ENCODE measurements at regions not wholly inside any gene's neighbourhood (a gene's known extent, or its start where the extent isn't known, plus 50 kb on each side); places are given as distances from the start of the nearest gene placed in this dataset.

DNA sequence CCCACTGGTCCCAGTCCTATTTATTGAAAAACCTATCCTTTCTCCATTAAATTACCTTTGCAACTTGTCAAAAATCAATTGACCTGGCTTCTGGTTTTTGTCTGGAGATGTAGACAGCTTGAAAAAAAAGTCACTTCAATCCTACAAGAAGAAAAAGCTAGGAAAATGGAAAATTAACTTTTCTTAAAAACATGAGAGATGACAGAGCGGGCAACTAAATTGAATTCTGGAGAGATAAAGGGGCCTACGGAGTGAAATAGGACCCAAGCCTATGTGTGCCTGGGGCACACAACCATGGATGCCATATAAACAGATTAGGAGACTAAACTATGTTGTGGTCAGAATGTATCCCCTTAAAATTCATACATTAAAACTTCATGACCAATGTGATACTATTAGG is 363.3 kb upstream of the SLCO3A1 start:
- TF ChIP-seq POLR2A (IDR thresholded peaks at IDR 0.05), result no peak
- TF ChIP-seq, protein P1, sequence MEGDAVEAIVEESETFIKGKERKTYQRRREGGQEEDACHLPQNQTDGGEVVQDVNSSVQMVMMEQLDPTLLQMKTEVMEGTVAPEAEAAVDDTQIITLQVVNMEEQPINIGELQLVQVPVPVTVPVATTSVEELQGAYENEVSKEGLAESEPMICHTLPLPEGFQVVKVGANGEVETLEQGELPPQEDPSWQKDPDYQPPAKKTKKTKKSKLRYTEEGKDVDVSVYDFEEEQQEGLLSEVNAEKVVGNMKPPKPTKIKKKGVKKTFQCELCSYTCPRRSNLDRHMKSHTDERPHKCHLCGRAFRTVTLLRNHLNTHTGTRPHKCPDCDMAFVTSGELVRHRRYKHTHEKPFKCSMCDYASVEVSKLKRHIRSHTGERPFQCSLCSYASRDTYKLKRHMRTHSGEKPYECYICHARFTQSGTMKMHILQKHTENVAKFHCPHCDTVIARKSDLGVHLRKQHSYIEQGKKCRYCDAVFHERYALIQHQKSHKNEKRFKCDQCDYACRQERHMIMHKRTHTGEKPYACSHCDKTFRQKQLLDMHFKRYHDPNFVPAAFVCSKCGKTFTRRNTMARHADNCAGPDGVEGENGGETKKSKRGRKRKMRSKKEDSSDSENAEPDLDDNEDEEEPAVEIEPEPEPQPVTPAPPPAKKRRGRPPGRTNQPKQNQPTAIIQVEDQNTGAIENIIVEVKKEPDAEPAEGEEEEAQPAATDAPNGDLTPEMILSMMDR (IDR thresholded peaks at IDR 0.05), result no peak
